ENCODE measurements at regions not wholly inside any gene's neighbourhood (a gene's known extent, or its start where the extent isn't known, plus 50 kb on each side); places are given as distances from the start of the nearest gene placed in this dataset.
"Not testable (repeated sequence)": the region's sequence is repeated elsewhere in the genome, so short reads cannot be mapped to it uniquely, and the experiment has no call there.

DNA sequence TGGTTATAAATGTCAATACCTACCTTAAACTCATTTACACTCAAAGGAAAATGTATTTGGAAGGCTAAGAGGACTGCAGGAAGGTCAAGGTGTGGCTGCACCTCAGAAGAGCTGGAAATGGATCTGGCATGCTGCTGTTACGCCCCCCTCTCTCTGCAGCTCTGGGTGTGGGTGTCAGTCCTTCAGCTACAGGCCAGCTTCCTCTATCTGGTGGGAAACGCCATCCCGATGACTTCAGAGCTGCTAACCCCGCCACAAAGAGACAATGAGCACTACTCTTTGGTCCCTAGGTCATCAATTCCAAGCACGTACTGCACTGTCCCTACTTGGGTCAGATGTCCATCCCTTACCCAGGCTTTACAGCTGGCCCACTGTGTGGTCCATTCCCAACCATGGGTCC is 74.2 kb downstream of the TEX35 start:
- H3K9me3 Mint-ChIP-seq = no peaks in the 10 kb centered on the region
- H3K4me1 Mint-ChIP-seq (ENCODE audit: low read depth) = no peaks in the 10 kb centered on the region
- ChIA-PET POLR2A (no interaction called here), CTCF (interaction anchor here (0.8 kb wide), 1 partner anchor 415 kb away, joined by 3 read pairs; no protein-coding TSS in a partner anchor)
- H3K36me3 Mint-ChIP-seq = no peaks in the 10 kb centered on the region
- H3K4me3 Mint-ChIP-seq = no peak overlapping the region
- H3K27ac Mint-ChIP-seq = no peak overlapping the region
- H3K27me3 Mint-ChIP-seq = peaks cover 3% of the 10 kb centered on the region
- DNase-seq = no peak
- intact Hi-C loops (cut with micrococcal nuclease) = no loop called here

DNA sequence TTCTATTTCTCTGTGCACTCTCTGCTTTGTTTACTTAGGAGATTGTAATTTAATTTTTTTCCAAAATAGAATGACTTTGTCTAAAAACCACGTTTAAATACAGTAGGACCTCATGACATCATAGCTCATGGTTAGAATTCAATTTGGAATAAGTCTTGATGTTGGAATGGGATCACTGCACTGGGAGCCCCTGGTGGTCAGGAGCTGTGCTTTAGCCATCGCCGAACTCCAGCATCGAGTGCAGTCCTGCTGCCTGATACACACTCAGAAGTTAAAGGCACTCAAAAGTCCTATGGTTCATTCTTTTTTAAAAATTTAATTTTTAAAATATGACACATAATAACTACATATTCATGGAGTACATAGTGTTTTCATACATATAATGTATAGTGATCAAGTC is 75.1 kb downstream of the TEX35 start:
- ChIA-PET CTCF (interaction anchor here (0.8 kb wide), 1 partner anchor 415 kb away, joined by 3 read pairs; no protein-coding TSS in a partner anchor), POLR2A (no interaction called here)
- H3K9me3 Mint-ChIP-seq = no peaks in the 10 kb centered on the region
- no peaks in the 10 kb centered on the region for H3K4me1 Mint-ChIP-seq (ENCODE audit: low read depth)
- H3K36me3 Mint-ChIP-seq = no peaks in the 10 kb centered on the region
- intact Hi-C loops (cut with micrococcal nuclease) = no loop called here
- DNase-seq = no peak
- no peak overlapping the region for H3K4me3 Mint-ChIP-seq
- H3K27ac Mint-ChIP-seq = no peak overlapping the region
- peaks cover 3% of the 10 kb centered on the region for H3K27me3 Mint-ChIP-seq

DNA sequence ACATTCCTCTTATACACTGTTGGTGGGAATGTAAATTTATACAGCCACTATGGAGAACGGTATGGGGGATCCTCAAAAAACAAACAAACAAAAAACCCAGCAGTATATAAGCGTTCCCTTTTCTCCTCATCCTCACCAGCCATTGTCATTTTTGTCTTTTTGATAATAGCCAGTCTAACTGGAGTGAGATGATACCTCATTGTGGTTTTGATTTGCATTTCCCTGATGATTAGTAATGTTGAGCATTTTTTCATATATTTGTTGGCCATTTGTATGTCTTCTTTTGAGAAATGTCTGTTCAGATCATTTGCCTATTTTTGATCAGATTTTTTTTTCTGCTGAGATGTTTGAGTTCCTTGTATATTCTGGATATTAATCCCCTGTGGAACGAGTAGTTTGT is 76.1 kb downstream of the TEX35 start:
- H3K4me3 Mint-ChIP-seq; intact Hi-C loops (cut with micrococcal nuclease); H3K9me3 Mint-ChIP-seq; H3K27me3 Mint-ChIP-seq; H3K27ac Mint-ChIP-seq; DNase-seq; CTCF ChIA-PET; H3K36me3 Mint-ChIP-seq; H3K4me1 Mint-ChIP-seq (ENCODE audit: low read depth); POLR2A ChIA-PET: not testable (repeated sequence)

DNA sequence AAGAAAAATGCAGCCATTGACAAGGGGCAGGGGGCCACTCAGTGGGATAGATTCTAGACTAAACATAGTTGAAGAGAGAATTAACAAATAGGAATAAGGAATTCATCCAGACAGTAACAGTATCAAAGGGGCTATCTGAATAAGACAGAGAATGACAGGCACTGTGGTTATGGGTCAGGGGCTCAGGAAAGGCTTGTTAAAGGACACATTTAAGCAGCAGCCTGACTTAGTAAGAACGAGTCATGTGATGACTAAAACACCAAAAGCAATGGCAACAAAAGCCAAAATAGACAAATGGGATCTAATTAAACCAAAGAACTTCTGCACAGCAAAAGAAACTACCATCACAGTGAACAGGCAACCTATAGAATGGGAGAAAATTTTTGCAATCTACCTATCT is 78.9 kb downstream of the TEX35 start:
- H3K9me3 Mint-ChIP-seq; DNase-seq; POLR2A ChIA-PET; CTCF ChIA-PET; H3K4me1 Mint-ChIP-seq (ENCODE audit: low read depth); H3K27me3 Mint-ChIP-seq; intact Hi-C loops (cut with micrococcal nuclease); H3K36me3 Mint-ChIP-seq; H3K27ac Mint-ChIP-seq; H3K4me3 Mint-ChIP-seq: not testable (repeated sequence)

DNA sequence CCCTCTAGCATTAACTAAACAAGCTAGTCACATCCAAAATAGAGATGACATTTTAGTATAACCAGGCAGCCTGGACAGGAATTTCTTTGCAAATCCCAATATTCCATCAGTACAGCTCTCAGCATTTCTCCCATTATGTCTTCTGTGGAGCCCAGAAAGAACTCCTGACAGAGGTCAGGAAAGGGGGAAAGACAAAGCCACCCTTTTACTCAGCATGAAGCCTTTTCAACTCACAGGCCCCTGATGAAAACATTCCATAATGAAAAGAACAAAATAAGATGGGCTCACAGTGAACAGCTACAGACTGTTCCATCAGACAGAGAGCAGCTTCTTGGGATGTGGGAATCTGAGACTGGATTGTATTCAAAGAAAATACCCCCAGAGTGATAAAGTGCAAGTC is 80.6 kb downstream of the TEX35 start:
- peaks cover 4% of the 10 kb centered on the region for H3K27me3 Mint-ChIP-seq
- DNase-seq = no peak

DNA sequence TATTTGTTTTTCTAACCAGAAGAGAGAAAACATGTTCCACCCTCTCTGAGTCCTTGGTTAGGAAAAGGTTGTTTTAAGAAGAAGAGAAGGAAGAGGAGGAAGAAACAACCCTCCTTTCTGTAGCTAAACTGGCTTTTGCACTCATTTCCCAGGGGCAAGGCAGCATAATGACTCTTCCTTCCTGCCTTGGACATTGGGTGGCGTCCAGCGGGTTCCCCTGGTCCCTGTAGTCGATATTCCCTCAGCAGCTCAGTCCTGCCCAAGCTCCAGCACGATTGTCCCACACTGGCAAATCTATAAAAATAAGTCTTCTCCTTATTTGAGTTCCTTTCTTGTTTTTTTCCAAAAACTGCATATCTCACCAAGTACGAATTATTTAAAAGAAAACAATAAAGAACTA is 81.2 kb downstream of the TEX35 start:
- intact Hi-C loops (cut with micrococcal nuclease) = no loop called here
- ChIA-PET POLR2A (no interaction called here), CTCF (no interaction called here)

More for the DNA sequence above, 80.6 kb downstream of the TEX35 start:
- ChIA-PET CTCF (no interaction called here), POLR2A (no interaction called here)
- intact Hi-C loops (cut with micrococcal nuclease) = no loop called here
- H3K9me3 Mint-ChIP-seq = no peaks in the 10 kb centered on the region
- no peak overlapping the region for H3K4me3 Mint-ChIP-seq
- no peaks in the 10 kb centered on the region for H3K36me3 Mint-ChIP-seq
- no peaks in the 10 kb centered on the region for H3K4me1 Mint-ChIP-seq (ENCODE audit: low read depth)
- no peak overlapping the region for H3K27ac Mint-ChIP-seq

DNA sequence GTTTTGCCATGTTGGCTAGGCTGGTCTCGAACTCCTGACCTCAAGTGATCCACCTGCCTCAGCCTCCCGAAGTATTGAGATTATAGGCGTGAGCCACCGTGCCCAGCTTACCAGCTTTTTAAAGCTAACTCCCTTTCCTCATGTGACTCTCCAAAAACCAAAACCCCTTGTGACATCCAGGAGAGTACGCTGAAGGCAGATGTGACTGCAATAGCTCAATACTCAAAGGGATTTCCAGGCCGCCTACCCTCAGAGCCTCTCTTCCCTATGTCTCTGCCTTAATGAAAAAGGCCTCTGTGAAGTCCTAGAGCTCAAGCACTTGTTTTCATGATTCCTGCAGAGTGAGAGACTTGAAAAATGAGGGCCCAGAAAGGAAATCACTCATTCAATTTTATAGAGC is 82.6 kb downstream of the TEX35 start:
- no peaks in the 10 kb centered on the region for H3K36me3 Mint-ChIP-seq
- H3K4me3 Mint-ChIP-seq = no peak overlapping the region
- peaks cover 2% of the 10 kb centered on the region for H3K27me3 Mint-ChIP-seq
- no peaks in the 10 kb centered on the region for H3K9me3 Mint-ChIP-seq
- no peak for DNase-seq
- H3K4me1 Mint-ChIP-seq (ENCODE audit: low read depth) = no peaks in the 10 kb centered on the region
- CTCF ChIA-PET = no interaction called here
- H3K27ac Mint-ChIP-seq = no peak overlapping the region
- intact Hi-C loops (cut with micrococcal nuclease) = no loop called here
- POLR2A ChIA-PET = no interaction called here

More for the DNA sequence above, 81.2 kb downstream of the TEX35 start:
- Mint-ChIP-seq H3K36me3 (no peaks in the 10 kb centered on the region), H3K4me1 (ENCODE audit: low read depth) (no peaks in the 10 kb centered on the region), H3K27ac (no peak overlapping the region), H3K27me3 (peaks cover 4% of the 10 kb centered on the region), H3K4me3 (no peak overlapping the region), H3K9me3 (no peaks in the 10 kb centered on the region)
- DNase-seq = no peak

DNA sequence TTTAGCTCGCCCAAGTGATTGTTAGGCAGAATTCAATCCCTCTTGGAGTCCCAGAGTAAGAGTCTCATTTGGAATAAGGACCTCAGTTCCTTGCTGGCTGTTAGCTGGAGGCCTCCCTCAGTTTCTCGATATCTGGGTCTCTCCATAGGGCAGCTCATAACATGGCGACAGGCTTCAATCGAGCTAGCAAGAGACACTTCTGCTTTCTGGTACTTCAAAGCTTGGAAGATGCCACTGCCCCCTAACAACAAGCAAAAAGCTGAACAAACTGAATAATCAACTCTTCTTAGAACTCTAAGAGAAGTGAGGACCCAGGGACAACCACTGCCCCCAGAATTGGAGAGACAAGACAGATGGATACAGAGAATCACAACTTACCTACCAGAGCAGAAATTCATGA is 86.2 kb downstream of the TEX35 start:
- Mint-ChIP-seq H3K4me3 (no peak overlapping the region), H3K27me3 (peaks cover 2% of the 10 kb centered on the region), H3K27ac (no peak overlapping the region), H3K36me3 (no peaks in the 10 kb centered on the region), H3K4me1 (ENCODE audit: low read depth) (no peaks in the 10 kb centered on the region), H3K9me3 (no peaks in the 10 kb centered on the region)
- POLR2A ChIA-PET = no interaction called here
- intact Hi-C loops (cut with micrococcal nuclease) = no loop called here
- no peak for DNase-seq
- CTCF ChIA-PET = no interaction called here

DNA sequence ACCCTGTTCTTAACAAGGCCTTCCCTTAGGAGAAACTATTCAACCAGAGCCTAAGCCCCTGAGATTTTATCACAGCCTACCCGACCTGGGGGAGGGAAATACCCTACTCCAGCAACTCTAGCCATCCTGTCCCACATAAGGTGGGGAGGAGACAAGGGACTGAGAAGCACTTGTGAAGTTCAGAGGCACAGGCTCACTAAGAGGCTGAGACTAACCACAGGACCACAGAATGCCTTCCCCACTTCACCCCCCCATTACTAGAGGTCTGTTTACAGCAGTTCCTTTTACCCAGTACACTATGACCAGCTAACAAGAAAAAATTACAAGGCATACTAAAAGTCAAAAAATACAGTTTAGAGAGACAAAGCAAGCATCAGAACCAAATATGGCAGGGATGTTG is 86.8 kb downstream of the TEX35 start:
- H3K9me3 Mint-ChIP-seq = no peaks in the 10 kb centered on the region
- ChIA-PET POLR2A (interaction anchor here (0.5 kb wide), 1 partner anchor 516 kb away, joined by 3 read pairs; no protein-coding TSS in a partner anchor), CTCF (no interaction called here)
- H3K4me1 Mint-ChIP-seq (ENCODE audit: low read depth) = no peaks in the 10 kb centered on the region
- H3K36me3 Mint-ChIP-seq = no peaks in the 10 kb centered on the region
- intact Hi-C loops (cut with micrococcal nuclease) = no loop called here
- no peak for DNase-seq
- no peak overlapping the region for H3K27ac Mint-ChIP-seq
- peaks cover 2% of the 10 kb centered on the region for H3K27me3 Mint-ChIP-seq
- H3K4me3 Mint-ChIP-seq = no peak overlapping the region

DNA sequence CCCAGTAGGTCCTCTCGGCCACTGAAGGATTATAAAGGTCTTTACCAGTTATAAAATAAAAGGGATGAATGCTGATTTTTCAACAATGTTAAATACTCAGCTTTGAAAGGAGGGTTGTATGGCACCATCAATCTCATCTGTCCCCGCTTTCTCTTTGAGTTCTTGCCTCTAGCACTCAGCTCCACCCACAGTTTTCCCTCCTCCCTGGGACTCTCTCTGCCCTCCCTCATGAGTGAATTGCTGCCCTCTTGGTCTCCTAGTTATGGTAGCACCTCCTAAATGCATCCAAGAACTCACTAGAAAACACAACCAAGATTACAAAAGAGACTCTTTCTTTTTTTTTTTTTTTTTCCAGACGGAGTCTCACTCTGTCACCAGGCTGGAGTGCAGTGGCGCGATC is 91.0 kb downstream of the TEX35 start:
- ChIA-PET POLR2A (no interaction called here), CTCF (no interaction called here)

DNA sequence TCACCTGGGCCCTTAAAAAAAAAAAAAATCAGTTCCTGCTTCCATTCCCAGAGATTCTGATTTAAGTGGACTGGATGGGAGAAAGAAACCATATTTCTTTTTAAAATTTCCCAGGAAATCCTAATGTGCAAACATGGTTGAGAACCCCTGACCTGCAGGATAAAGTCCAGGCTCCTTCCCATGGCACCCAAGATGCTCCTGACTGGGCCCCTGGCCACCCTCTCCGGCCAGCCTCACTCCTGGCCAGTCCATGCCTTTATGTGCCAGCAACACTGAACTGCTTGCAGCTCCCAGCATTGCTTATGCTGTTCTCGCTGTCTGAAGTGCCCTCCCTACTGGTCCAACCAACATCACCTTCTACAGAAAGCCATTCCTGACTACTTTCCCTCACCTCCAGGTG is 93.9 kb downstream of the TEX35 start:
- H3K9me3 Mint-ChIP-seq = no peaks in the 10 kb centered on the region
- ChIA-PET CTCF (no interaction called here), POLR2A (no interaction called here)
- no peaks in the 10 kb centered on the region for H3K4me1 Mint-ChIP-seq (ENCODE audit: low read depth)
- intact Hi-C loops (cut with micrococcal nuclease) = no loop called here
- no peak overlapping the region for H3K27ac Mint-ChIP-seq
- peaks cover 2% of the 10 kb centered on the region for H3K27me3 Mint-ChIP-seq
- no peak for DNase-seq
- no peaks in the 10 kb centered on the region for H3K36me3 Mint-ChIP-seq
- H3K4me3 Mint-ChIP-seq = no peak overlapping the region

More for the DNA sequence above, 91.0 kb downstream of the TEX35 start:
- intact Hi-C loops (cut with micrococcal nuclease) = no loop called here
- Mint-ChIP-seq H3K4me1 (ENCODE audit: low read depth) (no peaks in the 10 kb centered on the region), H3K27me3 (peaks cover under 1% of the 10 kb centered on the region), H3K27ac (no peak overlapping the region), H3K36me3 (no peaks in the 10 kb centered on the region), H3K4me3 (no peak overlapping the region), H3K9me3 (no peaks in the 10 kb centered on the region)
- no peak for DNase-seq

DNA sequence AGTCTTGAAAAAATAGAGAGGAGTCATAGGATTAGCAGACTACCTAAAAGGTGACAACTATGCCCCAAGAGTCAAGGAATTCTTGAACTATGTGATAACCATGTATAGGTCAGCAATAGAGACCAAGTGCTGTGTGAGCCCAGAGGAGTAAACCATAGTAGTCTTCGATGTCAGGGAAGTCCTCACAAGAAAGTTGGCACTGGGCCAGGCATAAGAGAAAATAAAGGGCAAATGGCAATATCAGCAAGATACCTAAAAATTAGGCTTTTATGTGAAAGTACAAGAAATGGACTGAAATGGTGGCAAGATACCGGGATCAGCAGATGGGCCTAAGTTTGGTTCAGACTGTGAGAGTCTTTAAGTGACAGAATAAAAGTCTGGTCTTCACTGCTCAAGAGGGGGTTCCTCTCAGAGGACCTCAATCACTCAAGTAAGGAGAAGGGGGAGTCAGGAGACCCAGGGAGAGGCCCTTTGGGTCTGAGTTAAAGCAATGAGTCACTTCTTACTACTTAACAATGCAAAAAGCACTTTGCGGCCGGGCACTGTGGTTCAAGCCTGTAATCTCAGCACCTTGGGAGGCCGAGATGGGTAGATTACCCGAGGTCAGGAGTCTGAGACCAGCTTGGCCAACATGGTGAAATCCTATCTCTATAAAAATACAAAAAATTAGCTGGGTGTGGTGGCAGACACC is 95.0 kb downstream of the TEX35 start:
- intact Hi-C loops (cut with micrococcal nuclease) = no loop called here
- H3K9me3 Mint-ChIP-seq = no peaks in the 10 kb centered on the region
- H3K4me1 Mint-ChIP-seq (ENCODE audit: low read depth) = no peaks in the 10 kb centered on the region
- DNase-seq = no peak
- H3K27me3 Mint-ChIP-seq = peaks cover 2% of the 10 kb centered on the region
- H3K27ac Mint-ChIP-seq = no peak overlapping the region
- H3K36me3 Mint-ChIP-seq = no peaks in the 10 kb centered on the region
- ChIA-PET POLR2A (no interaction called here), CTCF (no interaction called here)
- no peak overlapping the region for H3K4me3 Mint-ChIP-seq

DNA sequence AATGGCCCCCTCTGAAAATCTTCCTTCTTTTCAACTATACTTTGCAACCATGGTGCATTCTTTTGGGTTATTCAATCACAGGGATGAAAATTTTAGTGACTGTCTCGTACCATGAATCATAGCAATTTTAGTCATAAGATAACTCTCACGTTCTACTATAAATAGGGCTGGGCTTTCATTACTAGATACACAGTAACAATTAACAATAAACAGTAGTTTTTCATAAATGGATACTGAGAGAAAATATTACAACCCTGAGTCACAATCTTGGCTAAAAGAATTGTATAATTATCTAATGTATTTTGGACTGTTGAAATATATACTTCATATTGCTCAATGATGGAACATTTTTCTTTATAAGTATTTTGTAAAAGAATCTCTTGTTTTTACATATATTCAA is 96.1 kb downstream of the TEX35 start:
- Mint-ChIP-seq H3K27ac (no peak overlapping the region), H3K36me3 (no peaks in the 10 kb centered on the region), H3K9me3 (no peaks in the 10 kb centered on the region), H3K4me1 (ENCODE audit: low read depth) (no peaks in the 10 kb centered on the region), H3K4me3 (no peak overlapping the region), H3K27me3 (peaks cover 2% of the 10 kb centered on the region)
- intact Hi-C loops (cut with micrococcal nuclease) = no loop called here
- ChIA-PET CTCF (no interaction called here), POLR2A (no interaction called here)
- DNase-seq = no peak
